B cell (primary cell): ENCODE measurements at regions not wholly inside any gene's neighbourhood (a gene's known extent, or its start where the extent isn't known, plus 50 kb on each side); places are given as distances from the start of the nearest gene placed in this dataset.

Source experiments
- EZH2 ChIP-seq: IDR thresholded peaks from 2 replicates; pipeline ENCODE4 v1.6.1; 2012; ENCODE audit warnings: borderline replicate concordance, low read depth, mild to moderate bottlenecking, moderate library complexity, low read length; ENCODE audit not compliant: insufficient read depth, poor library complexity, severe bottlenecking
- TF ChIP-seq, protein P1 (sequence below): fragments of 200-600 bp; IDR thresholded peaks from one replicate; pipeline ENCODE4 v1.8.0; 2022; ENCODE audit warnings: antibody characterized with exemption, mild to moderate bottlenecking

DNA sequence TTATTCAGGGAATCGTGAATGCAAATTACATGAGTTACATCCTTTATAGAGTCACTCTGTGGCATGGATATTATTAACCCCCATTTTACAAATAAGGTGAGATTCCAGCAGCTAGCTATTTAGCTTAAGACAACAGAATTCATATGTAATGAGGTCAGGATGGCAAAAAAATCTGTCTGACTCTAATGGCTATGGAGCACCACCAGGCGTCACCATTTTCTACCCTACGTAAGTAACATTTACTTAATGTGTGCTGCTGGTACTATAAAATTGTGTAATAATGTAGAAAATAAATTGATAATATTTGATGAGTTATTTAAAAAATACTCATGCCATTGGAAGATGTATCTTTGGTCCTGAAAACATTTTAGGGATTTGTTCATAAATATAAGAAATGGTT, 2040.1 kb upstream of the LRRTM1 start:
- TF ChIP-seq, protein P1, sequence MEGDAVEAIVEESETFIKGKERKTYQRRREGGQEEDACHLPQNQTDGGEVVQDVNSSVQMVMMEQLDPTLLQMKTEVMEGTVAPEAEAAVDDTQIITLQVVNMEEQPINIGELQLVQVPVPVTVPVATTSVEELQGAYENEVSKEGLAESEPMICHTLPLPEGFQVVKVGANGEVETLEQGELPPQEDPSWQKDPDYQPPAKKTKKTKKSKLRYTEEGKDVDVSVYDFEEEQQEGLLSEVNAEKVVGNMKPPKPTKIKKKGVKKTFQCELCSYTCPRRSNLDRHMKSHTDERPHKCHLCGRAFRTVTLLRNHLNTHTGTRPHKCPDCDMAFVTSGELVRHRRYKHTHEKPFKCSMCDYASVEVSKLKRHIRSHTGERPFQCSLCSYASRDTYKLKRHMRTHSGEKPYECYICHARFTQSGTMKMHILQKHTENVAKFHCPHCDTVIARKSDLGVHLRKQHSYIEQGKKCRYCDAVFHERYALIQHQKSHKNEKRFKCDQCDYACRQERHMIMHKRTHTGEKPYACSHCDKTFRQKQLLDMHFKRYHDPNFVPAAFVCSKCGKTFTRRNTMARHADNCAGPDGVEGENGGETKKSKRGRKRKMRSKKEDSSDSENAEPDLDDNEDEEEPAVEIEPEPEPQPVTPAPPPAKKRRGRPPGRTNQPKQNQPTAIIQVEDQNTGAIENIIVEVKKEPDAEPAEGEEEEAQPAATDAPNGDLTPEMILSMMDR: no peak
- no peak for TF ChIP-seq EZH2
